ENCODE measurements at regions not wholly inside any gene's neighbourhood (a gene's known extent, or its start where the extent isn't known, plus 50 kb on each side); places are given as distances from the start of the nearest gene placed in this dataset.

DNA sequence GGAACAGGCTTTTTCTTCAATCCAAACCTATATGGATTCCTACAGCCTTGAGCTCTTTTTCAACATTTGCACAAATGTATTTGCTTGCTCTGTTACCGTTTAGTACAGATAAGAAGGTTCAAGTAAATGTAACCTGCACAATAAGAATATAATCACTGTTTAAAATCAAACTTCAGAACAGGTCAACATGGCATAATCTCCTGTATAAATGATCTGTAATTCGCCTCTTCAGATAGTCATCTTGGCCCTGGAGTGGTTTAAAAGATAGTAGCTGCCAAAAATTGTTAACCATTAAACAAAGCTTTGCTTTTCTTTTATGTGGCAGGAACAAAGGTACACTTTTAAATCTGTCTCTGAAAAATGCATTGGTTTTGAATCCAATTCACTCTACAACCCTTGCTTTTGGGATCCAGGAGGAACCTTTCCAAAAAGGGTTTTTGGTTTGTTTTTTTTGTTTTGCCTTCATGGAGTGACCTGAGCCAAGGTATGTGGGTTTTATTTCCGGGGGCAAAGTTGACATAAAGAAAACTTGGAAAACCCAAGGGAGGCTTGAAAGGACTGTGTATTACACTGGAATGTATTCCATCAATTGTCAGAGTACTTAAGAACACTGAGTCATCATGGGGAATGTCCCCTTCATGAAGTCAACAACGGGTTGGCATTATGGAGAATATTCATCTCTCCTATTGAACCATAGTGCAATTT is 210.4 kb upstream of the HCCS start:
- no peak for DNase-seq (ENCODE audit: low spot score)

DNA sequence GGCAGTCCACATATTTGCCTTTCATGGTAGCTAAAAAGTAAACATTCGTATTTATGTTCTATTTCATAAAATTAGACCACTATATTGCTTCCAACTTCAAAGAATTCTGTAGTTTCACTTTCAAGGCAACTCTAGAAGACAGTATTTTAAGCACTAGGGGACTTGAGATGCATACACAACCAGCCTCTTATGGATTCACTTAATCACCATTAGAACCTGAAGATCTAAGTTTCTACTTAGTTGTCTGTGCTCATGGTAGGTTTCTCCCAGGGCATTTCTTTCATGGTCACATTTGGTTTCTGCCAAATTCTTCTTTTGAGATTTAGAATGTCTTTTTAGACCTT is 209.9 kb upstream of the HCCS start:
- DNase-seq (ENCODE audit: low spot score) = no peak

DNA sequence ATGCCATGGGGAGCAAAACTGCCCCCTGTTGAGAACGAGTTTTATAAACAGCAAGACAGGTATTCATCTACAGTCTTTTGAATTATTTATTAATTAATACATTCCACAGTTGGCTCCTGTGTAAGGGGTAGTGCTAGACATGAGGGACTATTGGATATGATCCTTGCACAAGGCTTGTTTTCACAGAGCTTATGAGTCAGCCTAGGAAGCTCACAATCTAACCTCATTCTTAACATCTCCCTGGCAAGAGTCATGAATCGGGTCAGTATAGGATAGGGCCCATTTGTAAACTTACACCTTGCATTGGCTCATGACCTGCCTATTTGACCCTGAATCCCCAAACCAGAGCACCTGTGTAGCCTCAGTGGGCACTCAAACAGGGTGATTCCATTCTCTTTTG is 209.1 kb upstream of the HCCS start:
- DNase-seq (ENCODE audit: low spot score) = no peak

DNA sequence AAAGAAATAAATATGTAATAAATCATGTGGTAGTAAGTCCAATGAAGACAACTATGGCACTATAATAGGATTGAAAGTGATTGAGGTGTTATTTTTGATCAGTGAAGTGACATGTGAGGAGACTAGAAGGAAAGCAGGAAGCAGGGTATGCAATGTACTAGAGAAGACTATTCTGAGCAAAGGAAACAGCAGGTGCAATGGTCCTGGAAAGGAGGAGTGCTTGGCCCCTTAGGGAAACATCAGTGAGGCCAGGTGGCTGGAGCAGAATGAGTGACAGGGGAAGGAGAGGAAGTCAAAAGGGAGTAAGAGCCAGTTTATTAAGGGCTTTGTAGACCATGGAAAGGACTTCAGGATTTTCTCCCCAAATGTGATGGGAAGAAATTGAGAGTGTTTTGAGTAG is 207.6 kb upstream of the HCCS start:
- DNase-seq (ENCODE audit: low spot score) = no peak

DNA sequence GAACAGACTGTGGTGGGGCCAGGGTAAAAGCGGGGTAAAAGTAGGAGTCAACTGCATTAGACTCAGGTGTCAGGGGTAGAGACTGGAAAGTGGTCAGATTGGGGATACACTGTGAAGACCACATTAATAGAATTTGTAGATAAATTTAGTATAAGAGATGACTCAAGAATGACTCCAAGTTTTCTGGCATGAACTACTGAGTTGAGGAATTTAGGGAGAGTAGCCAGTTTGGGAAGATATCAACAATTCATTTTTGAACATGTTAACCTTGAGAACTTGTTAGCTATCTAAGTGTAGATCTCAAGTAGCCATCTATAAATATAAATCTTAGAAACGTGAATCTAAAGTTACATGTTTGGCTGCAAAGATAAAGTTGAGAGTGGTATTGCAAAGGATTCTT is 206.9 kb upstream of the HCCS start:
- no peak for DNase-seq (ENCODE audit: low spot score)

DNA sequence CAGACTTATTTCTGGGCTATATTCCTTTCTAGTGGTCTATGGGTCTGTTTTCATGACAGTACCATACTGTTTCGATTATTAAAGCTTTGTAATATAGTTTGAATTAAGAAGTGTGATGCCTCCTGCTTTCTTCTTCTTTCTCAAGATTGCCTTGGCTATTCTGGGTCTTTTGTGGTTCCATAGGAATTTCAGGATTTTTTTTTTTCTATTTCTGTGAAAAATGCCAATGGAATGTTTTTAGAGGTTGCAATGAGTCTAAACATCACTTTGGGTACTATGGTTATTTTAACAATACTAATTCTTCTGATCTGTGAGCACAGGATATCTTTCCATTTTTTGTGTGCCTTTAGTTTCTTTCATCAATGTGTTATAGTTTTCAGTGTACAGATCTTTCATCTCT is 204.3 kb upstream of the HCCS start:
- no peak for DNase-seq (ENCODE audit: low spot score)

DNA sequence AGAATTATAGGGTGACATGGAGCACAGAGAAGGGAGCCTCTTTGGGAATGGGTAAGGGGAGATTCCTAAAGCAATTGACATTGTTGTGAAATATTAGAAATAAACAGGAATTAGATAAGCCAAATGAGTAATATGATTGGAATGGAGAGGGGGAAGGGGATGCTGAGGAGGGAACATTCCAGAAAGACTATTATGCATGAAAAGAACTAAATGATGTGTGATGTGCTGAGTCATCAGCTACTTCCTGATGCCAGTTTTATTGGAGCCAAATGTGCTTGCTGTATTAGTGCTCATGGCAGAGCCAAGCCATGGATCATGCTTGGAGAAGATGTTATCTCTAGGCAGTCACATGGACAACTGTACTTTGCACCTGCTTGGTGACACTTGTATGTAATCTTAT is 189.0 kb upstream of the HCCS start:
- DNase-seq (ENCODE audit: low spot score) = no peak

DNA sequence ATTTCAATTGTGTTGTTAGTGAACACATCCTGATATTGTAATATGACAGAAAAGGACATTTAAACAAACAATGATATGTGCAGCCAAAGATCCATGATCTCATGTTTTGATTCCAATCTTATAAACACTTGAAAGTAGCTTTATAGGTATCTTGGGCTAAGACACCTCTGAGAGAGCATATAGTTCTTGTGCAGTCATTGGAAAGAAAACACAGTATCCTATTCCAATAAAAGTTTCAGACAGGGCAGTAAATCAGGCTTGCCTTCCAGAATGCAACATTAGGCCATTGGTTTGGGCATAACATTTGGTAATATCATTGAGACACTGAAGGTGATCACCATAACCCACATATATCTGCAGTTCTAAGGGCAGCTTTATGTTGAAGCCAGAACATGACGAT is 188.3 kb upstream of the HCCS start:
- DNase-seq (ENCODE audit: low spot score) = no peak

DNA sequence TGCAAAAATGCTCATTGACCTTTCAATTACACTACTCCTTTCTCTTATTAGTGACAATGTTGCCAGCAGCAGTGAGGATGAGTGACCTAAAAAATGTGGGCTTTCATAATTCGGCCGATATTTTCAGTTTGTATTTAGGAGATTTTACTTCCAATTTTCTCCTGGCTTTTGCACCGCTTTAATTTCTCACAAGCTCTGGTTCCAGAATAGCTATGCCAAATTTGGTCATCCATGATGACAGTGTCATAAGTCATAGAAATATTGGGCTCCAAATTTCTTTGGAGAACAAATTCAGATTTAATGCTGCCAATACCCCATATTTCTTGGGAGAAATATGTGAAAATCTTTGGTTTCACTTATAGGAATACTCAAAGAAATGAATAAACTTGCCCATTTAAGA is 187.7 kb upstream of the HCCS start:
- DNase-seq (ENCODE audit: low spot score) = no peak

DNA sequence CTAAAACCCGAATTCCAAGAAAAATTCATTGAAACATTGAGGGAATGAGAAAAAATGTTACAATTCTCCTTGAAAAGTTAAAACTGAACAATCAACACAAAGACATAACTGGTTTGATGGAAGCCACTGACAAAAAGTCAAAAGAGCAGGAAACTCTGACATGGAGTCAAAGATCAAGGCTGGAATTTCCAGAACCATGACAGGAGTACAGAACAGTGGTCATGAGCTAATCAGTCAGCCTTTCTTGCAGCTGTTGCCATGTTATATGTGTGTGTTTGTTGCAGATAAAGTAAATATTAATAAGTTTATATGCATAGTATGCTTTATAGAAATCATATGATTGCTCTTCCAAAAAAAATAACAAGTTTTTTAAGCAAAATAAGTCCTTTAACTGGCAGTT is 184.7 kb upstream of the HCCS start:
- no peak for DNase-seq (ENCODE audit: low spot score)

DNA sequence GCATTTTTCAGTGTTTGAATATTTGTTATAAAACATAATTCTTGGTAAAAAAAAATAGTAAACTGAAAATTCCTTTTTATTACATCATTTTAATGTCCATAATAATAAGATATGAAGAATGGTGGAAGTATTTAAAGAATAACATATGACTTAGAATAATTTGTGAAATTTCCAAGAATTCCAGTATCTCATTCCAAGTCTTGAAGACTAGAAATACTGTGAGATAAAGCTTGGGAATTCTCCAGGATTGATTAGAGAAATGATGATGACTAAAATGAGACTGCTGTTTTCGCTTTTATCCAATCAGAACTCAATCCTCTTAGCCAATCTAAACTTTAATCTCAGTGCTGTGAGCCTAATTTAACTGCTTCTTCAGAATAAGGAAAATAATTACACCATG is 184.2 kb upstream of the HCCS start:
- no peak for DNase-seq (ENCODE audit: low spot score)

DNA sequence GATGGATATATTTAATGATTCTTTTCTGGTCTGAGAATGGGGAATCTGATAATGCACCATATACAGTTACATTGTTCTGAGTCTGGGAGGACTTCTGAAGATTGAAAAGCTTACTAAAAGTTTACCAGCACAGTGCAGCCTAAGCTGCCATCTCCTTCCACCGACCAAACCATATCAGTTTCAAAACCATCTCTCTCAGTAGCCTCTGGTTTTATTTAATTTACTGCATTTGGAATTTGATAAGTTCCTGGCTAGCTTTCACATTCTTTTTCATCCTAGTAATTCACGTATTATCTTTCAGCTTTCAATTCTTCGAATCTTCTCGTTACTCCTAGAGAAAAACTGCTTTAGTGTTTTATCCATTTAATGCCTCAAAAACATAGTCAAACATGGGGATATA is 181.4 kb upstream of the HCCS start:
- DNase-seq (ENCODE audit: low spot score) = no peak

DNA sequence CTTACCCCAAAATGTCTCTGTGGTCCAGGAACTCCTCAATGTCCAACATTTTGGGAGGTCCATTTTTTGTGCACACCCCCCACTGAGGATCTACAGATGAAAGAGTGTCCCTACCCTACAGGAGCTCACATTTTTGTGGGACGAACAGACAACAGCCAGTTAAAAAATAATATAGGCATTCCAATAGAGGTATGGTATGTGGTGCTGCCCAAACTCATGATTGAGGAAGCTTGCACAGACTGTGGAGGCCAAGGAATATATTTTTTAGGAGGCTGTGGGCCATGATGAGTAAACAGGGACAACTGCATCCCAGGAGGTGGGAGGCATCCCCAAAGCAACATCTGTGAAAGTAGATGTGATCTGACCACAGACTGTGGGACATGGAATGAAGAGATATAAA is 181.0 kb upstream of the HCCS start:
- DNase-seq (ENCODE audit: low spot score) = no peak

DNA sequence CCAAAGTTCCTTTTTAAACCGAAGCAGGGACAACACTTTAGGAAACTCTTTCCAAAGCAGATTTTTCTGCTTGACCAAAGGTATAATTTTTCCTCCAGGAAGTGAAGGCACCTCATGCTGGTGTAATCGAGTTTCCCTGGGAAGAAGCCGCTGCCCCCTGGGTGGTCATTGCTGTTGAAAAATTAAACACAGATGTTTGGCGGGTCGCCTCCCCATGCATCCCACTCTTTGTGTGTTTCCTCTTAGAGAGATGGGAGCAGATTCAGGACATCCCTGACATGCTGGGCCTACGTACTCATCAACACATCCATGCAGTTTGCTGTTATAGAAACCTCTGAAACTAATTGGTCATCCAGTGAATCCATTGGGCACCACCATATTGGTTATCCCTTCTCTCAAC is 179.2 kb upstream of the HCCS start:
- no peak for DNase-seq (ENCODE audit: low spot score)

DNA sequence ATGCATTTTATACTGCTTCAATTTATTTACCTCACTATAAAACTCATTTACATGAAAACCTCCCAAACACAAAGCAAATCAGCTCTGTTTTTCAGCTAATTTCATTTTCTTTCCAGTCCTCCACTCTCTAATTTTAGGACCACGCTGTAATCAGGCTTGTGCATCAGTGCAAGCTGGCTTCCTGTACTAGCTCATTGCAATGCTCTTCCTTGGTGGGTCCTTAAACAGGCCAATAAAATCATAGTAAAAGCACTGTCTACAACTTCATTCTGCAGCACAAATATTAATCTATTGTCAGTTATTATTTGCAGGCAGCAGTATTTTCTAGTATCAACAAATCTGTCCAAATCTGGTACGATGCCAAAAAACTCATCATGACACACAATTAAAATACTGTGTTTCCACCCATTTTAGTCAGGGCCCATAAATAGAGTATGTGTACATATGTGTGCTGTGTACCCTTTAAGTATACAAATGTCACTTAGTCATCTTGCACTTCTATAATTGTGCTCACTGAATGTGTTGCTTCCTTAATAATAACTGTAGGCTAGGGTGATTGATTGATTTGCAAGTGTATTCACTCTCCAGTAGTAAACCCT is 178.2 kb upstream of the HCCS start:
- no peak for DNase-seq (ENCODE audit: low spot score)

DNA sequence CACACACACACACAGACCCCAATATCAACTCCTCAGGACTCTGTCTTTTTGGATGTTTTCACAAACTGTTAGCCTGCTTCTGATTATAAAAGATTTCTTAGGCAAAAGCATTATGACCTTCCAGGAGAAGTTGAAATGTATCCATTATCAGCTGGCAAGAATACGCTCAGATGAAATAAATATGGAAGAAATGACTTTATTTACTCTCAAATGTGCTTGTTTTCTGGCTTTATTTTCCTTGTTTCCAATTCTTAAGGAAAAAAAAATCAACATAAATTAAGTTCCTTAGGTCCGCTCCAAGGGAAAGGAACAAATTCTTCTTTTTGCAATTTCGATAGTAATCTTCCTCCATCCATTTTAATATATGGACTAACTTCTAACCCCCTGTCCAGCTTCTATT is 175.6 kb upstream of the HCCS start:
- DNase-seq (ENCODE audit: low spot score) = no peak

DNA sequence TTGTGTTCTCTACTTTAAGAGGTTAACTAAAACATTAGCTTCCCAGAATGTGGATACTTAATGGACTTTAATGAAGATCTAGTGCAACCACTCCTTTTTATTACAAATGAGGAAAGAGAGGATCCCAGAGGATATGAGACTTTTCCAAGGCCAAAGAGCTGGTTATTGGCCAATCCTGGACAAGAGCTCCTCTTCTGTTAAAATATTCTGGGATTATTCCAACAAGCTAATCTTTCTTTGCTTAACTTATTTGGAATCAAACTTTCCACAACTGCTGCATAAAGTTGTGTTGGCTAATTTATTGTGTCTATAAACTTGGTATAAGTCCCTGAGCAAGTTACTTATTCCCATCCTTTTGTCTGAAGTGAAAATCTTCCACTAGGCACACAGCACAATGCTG is 174.2 kb upstream of the HCCS start:
- no peak for DNase-seq (ENCODE audit: low spot score)

DNA sequence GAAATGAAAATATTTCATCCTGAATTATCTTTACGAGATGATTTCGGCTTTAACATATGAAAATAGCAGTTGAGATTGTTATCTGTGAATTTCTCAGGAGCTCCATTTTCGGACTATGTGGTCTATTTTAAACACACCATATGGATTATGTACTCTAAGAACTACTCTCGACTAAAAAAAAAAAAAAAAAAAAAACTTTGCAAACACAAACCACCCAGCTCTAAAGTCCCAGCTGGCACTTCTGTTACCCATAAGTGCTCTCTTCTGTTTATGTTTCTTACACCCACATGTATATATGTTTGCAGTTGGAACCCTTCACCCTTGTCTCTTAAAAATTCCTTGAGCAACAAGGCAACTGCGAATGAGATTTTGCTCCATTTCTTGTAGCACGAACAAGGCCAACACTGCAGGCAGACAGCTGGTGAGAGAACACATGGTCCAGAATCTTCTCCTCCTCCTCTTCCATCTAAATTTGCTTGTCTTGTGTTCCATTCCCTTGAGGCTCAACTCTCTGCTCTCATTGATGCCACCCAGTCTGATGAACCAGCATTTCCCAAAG is 172.7 kb upstream of the HCCS start:
- no peak for DNase-seq (ENCODE audit: low spot score)

DNA sequence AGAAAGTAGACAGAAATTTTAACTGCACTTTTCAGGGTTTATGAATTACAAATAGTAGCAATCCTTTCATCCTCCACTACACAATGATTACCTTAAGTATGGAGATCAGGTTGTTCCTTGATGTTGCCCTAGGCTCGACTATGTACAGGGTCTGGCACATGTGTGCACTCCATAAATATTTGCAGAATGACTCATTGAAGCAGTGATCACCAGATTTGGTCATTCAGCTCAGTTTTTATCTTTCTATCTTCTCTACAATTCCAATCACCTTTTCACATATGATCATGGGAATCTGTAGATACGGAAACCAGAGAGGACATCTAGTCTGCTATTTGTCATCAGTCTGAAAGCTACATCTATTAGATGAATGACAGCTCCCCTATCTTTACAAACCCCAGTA is 171.7 kb upstream of the HCCS start:
- peak; percentile 1 for DNase-seq (ENCODE audit: low spot score)

DNA sequence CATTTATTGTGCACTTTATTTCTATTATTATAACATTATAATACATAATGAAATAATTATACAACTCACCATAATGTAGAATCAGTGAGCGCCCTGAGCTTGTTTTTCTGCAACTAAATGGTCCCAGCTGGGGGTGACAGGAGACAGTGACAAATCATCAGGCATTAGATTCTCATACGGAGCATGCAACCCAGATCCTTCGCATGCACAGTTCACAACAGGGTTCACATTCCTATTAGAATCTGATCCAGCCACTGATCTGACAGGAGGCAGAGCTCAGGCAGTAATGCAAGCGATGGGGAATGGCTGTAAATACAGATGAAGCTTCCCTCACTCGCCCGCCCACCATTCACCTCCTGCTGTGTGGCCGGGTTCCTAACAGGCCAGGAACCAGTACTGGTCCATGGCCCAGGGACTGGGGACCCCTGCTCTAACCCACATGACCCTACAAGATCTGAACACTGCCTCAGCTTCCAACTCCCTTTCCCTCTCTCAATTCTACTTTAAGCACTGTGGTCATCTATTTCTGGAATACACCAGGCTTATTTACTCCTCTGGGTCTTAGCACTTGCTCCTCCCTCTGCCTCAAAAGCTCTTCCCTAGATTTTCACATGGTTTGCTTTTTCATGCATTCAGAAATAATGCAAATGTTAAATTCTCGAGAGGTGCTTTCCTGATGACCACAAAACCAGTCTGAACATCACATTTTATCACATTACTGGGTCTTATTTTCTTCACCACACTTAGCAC is 166.8 kb upstream of the HCCS start:
- DNase-seq (ENCODE audit: low spot score) = no peak

DNA sequence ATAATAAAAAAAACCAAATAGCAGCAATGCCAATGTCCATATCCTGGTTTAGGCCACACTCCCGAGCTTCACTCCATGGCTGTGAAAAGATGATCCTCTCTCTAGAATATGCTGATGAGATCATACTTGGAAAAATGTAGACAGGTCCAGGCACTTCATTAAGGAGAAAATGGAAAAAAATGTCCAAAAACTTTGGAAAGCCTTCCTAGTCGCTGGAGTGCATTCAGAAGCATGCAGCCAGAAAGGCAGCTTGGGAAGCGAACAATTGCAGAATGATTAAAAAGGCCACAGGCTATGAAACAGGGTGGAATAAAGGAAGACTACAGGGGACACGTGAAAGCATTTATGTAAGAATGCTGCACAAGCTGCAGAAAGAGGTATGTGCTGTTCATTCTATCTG is 165.6 kb upstream of the HCCS start:
- DNase-seq (ENCODE audit: low spot score) = no peak

DNA sequence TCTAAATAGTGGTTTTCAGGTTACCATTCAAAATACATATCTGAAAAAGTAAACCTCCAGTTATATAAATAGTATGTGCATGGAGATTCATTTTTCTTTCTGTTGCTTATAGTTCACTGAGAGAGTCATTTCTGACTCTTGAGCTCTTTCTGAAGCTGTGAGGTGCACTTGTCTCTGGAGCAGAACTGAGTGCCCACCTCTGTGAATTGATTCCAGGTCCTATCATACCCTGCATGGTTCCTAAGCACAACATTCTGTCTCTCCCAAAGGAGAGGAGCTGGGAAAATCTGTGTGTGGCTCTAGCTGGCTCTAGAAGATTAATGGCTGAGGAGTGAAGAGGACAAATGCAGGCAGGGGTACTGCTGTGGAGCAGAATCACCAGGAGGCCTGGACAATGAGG is 161.6 kb upstream of the HCCS start:
- no peak for DNase-seq (ENCODE audit: low spot score)

DNA sequence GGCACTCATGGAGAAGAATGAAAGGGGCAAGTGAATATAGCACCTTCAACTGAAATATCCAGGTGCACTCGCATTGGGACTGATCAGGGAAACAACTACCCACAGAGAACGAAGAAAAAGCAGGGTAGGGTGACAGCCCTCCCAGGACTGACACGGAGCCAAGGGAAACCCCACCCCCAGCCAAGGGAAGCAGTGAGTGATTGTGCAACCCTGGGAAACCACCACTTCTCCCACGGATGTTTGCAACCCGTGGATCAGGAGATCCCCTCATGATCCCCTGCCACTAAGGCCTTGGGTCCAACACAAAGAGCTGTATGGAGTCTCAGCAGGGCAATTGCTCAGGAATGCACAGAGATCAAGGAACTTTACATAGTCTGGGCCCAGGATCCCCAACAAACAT is 158.5 kb upstream of the HCCS start:
- DNase-seq (ENCODE audit: low spot score) = no peak

All from HuH-7 (cell line).